HG03196 (cell line): ENCODE measurements at regions not wholly inside any gene's neighbourhood (a gene's known extent, or its start where the extent isn't known, plus 50 kb on each side); places are given as distances from the start of the nearest gene placed in this dataset.

Source experiments
- ATAC-seq: cut with Tn5 transposase; IDR thresholded peaks from one replicate; pipeline ENCODE4 v1.9.1; 2021; ENCODE audit not compliant: unreplicated experiment

DNA sequence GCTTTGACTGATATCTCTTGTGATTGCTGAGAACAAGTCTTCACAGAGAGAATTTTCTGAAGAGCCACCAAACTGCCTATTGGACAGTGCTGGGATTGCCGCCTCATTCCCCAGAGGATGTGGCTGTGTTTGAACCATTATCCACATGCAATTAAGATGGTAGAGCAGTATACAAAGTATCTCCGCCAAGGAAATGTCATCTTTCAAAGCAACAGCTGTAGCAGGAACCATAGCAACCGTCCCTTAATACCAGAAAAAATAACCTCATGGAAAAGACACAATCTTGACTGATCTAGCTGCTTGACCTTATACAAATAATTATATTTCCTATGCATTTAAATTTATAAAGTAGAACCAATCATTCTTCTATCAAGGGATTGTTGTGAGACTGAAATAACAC lies 772.6 kb upstream of the FAM98A start:
- ATAC-seq = no peak

DNA sequence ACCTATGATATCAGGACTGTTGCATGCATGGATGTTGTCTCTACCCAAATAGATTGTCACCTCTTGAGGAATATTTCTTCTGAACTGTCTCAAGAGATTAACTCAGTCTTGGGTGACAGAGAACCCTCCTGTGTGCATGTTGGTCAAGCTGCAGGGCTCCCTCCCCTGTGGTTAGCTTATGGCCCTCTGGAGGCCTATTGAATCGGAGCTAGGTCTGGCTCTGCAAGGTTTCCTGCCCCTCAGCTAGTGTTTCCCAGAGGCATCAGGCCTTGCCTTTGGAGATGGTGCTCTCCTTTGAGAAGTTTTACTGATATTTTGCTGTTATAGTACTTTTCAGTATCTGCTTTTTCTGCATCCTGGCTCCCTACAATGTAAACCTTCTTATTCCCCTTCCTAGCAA lies 769.2 kb upstream of the FAM98A start:
- no peak for ATAC-seq

DNA sequence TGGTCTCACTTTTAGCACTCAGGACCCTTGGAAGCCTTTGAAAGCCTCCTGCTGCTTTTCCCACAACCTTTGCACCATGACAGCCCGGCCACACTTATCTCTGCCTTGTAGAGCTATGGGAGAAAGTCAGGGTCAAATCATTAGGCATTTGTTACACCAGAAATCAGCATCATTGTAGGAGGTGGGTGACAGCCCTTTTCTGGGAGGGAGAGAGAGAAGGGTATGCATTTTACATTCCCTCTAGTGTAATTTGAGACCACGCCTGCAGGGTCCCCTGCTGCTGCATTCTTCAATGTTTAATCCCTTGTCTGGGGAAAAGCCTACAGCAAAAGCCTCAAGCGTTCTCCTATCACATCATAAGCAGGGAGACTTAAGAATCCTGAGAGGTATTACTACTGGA lies 766.8 kb upstream of the FAM98A start:
- no peak for ATAC-seq

DNA sequence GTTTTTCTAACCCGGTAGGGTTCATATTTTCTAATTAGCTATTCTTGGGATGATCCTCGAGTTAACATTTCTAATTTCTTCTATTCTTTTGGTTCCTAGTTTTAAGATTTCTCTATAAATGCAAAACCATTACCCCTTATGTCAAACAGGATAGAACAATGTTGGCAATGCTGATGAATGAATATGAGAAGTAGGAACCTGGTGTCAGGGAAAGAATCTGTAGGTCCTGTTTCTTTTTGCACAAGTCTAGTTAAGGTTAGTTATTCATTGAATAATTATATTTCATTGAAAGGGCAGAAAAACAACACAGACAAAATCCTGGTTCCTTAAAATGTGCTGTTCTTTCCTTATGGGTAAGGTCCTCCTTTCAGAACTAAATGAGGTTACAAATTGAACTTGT lies 766.4 kb upstream of the FAM98A start:
- ATAC-seq = no peak

DNA sequence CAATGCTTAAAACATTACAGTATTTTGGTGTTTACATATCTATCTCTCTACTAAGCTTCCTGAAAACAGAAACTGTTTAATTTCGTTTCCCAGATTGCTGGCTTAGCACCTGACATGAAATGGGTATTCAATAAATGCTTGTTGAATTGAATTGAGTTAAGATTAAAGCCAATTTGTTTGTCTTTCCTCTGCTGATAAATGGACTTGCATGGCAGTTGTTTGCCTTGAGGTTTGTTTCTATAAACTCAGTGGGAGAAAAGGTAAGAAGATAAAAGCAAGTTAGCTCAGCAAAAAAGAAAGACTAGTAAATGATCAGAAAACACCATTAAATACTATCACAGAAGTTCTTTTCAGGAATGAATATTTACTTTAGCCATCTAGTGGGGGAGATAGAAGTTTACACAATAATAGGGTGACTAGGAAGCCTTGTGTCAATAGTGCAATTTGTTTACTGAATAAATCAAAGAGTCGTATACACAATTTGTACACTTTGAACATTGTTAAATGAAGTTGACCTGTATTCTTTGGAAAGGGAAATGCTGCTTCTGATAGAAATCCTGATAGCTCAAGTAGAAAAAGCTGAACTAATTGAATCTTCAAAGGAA lies 754.5 kb upstream of the FAM98A start:
- ATAC-seq = no peak

DNA sequence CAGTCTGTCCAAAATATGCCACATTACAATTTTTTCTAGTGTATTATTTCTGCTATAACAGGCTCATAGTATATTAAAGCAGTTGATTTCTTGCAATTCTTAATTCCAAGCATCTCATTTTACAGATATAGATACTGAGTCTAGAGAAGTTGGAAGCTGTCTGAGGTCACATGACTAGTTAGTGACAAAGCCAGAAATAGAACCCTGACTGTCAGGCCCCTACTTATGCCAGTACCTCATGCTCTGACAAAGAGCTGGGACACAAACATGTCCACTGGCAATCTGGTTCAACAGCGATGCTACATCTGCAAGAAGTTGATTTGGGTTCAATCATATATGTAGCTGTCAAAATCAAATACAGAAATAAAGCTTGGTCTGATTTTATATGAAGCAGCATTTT lies 750.4 kb upstream of the FAM98A start:
- no peak for ATAC-seq

DNA sequence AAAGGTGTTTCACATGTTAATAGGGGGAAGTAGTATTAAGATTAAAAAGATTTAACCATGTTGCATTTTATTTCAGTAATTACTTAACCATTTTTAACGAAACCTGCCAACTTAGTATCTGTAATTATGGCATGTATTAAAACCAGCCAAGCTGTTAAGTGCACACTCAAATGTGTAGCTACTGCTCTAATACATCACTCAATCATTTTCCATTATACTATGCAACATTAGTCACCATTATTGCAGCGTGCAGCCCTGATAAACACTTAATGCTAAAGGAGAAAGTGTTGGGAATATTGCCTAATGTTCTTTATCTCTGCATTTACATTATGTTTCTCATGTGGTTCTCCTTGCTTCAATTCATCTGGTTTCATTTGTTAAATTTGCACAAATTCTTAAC lies 745.9 kb upstream of the FAM98A start:
- no peak for ATAC-seq

DNA sequence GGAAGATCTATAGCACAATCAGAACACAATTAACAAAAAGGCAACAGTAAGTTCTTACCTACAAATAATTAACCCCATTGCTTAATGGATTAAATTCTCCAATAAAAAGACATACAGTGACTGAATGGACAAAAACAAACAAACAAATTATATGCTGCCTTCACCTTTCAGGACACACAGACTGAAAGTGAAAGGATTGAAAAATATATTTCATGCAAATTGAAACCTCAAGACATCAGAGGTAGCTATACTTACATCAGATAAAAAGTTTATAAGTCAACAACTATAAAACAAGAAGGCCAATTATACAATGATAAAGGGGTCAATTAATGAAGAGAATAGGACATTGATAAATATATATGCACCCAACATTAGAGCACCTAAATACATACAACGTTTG lies 741.2 kb upstream of the FAM98A start:
- ATAC-seq = no peak

DNA sequence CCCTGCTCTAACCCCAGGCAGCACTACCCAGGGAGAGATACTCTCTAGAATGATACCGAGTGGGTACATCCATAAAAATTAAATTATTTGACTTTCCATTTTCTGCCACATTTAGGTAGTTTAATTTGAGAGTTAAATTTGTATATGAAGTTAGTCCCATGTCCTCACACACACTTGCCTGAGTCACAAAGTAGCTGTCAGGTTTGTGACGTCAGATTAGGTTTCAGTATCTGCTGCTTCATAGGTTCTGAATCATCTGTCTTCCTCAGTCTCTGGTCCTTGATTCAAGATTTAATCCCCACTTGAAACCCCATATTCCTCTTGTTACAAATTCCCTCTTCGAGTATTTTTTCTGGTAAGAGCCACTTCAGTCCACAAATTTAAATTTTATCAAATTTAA lies 738.6 kb upstream of the FAM98A start:
- no peak for ATAC-seq

DNA sequence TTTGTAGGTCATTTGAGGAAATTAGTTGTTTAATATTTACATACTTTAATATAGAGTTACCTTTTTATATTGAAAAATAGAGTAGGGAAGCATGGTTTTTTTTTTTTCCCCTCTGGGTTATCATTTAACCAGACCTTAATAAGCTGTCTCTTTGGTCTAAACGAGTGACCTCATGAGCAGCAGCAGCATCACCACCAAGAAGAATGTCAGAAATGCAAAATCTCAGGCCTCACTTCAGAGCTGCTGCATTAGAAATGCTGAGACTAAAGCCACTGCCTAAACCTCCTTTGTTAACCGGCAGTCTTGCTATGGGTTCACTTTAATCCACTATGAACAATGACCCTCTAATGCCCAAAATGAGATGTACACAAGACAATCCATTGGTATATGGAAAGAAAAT lies 733.7 kb upstream of the FAM98A start:
- no peak for ATAC-seq

DNA sequence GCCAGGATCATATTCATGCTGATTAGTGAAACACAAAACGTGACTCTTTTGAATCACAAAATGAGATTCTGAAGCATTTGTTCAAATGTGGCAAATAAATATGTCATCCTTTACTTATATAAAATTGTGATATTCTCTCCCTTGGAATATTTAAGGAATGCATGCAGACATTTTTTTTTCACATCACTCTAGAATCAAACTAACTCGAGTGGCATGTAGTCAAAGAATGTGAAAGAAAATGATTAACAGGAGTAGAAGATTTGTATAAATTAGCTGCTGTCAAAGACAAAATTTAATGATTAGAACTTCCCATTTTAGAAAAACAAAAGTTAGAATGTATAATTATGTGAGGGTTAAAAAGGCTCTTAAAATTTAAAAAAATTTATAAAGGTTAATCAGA lies 721.0 kb upstream of the FAM98A start:
- no peak for ATAC-seq

DNA sequence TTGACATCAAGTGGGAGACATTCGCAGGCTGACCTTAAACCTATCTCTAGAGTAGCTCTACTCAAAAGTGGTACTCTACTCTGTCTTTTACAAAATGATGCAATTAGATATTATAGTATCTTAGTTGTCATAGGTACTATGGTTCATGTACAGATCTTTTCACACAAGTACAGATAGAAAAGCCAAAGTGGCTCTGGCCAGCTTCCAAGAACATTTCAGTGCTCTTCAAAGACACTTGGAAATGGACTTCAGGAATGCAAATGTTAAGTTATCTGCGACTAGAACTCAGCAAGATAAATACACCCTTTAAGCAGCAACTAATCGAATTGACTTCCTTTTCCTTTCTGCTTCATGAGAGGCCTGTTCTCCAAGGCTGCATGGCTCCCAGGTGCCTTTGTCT lies 718.7 kb upstream of the FAM98A start:
- no peak for ATAC-seq

DNA sequence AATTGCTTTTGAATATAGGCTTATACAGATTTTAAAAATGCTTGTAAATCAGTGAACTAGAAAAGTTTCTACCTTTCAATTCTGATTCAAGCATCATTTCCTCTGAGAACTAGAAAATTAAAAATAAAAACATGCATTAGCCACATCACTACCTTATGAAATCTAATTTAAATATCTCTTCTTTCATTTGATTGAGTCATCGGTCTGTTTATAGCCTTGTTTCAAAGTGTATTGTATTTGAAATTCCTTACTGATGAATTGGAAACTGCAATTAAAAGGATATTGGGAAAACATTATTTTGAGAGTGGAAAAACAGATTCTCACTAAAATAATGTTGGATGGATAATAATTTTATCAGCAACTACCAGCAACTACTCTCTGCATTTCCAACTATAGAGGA lies 717.7 kb upstream of the FAM98A start:
- no peak for ATAC-seq

DNA sequence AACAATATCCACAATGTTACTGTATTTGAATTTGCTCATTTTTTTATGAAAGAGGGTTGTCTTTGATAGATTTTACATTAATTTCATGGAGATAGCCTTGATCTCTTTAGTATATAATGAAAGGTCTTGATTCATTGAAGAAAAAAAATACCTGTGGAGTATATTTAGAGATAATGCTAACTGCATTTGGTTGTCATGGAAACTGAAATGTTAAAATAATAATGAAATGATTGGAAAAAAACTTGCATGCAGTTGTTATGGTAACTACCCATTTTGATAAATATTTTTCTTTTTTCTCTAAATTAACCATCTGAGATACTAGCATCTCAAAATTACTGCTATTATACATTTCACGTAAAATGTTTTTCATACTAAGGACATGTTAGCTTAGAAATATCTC lies 712.7 kb upstream of the FAM98A start:
- ATAC-seq = no peak

DNA sequence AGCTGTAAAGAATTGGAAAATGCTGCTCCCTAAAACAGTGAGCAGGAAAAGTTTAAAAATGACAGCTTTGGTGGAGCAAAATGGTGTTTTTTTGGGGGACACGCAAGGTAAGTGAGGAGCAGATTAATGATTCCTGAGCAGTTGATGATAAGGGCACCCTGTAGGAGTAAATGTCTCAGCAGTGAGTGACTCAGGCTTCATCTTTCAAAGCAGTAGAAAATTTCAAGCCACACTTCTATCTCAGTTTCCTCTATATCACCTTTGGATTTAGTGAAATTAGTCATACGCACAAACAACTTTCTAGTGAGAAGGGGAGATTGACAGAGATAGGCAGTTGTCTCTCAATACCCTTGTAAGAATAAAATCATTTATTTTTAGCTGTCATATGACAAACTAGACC lies 709.0 kb upstream of the FAM98A start:
- no peak for ATAC-seq

DNA sequence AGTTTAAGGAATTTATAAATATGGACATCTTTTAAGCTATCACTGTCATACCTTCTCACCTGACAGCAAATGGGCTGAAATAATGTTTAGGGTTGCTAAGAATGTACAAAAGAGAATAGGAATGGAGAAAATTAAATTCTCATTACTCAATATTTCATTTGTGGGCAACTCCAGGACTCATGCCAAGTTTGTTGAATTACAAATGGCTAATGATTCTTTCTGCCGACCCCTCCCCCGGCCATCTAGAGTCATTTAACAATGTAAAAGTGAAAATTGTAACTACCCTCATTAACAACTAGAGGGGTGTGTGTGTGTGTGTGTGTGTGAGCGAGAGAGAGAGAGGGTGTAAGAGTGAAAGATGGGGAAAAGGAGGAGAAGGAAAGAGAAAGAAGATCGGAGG lies 708.5 kb upstream of the FAM98A start:
- no peak for ATAC-seq

DNA sequence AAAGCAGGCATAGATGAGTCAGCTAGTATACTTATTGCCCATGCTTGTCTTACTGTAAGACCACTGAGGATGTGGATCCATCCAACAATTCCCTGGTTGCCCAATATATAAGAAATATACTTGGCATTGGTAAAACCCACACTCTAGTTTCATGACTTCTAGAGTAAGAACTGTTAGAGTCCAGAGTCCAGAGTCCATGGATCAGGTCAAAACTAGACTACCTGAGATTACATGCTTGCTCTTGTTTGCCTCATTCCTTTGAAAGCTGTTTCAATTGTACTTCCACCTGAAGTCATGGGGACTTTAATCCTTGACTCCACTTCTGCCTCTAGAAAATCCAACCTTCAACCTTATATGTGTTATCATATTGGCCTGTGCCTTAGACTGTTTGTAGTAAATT lies 707.6 kb upstream of the FAM98A start:
- ATAC-seq = no peak

DNA sequence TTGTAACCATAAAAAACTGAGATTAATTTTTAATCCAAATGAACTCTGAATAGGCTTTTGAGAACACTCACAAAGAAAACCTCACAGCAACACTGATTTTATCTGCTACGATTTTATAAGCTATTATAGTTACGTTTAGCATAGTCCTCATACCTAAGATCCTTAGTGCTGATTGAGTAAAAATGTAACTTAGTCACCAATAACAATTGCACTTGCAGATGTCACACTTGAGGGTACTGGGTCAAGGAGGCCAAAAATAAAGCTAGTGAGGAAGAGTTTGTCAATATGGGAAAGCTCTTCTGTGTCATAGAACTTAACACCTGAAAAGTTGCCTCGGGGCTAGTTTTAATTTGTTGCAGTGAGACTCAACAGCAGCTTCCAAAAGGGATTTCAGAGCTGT lies 706.5 kb upstream of the FAM98A start:
- ATAC-seq = no peak

DNA sequence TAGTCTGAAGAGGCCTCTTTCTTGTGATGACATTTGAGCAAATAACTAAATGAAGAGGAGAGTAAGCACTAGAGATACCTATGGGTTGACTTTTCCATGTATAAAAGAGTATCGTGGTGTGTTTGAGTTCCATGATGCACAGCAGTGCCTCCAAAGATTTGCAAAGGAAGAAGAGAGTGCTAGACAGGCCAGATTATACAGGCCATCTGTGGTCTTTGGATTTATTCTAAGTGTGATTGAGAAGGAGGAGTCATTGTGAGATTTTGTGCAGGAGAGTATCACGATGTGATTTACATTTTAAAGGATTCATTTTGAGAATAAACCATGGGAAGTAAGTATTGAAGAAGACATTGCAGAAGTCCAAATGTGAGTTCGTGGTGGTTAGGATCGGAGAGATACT lies 695.9 kb upstream of the FAM98A start:
- ATAC-seq = no peak

DNA sequence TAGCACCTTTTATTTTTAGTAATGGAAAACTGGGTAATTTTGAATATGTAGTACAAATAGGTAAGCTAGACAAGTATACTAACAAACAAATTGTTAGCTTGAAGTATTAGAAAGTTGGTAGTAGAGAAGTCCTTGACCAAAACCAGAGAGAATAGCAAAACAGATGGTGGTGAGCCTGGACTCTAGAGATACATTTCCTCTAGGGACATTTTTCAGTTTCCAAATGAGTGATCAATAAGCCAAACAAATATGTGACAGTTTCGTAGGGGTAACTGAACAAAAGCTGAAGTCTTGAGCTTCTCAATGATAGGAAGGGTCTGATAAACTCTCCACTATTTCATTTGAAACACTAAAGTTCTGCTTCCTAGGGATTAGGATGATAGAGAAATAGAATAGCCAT lies 692.0 kb upstream of the FAM98A start:
- ATAC-seq = peak; percentile 89

DNA sequence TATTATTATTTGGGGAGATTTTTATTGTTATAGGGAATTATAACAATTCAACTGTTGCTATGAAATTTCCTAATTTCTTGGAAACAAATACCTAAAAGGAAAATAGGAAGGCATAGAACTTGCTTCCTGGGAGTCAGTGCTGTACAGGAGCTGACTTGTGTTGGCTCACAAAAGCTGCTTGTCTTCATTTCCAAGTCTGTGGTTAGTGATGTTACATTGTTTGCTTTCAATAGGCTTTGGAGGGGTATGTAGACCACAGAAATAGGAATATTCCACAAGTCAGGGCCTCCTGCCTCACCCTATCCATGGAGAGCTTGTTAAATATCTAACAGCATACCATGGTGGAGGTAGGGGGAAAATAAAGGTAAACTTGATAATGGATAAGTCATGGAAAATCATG lies 688.9 kb upstream of the FAM98A start:
- no peak for ATAC-seq

DNA sequence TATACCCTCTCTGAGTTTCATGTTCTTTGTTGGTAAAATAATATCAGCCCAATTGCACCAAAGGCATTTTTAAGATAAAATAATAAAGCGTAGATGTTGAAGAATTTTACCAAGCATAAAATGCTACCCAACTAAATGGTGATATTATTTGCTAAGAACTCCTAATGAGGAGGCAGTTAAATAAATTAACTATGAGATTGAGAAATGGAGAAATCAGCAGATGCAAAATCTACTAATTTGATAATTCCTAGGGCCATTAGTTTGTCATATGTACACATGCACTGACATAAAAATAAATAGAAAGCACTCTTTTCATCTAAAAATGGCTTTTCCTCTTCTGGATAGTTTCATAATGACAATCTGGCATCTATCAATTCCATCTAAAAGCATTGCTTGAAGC lies 681.5 kb upstream of the FAM98A start:
- no peak for ATAC-seq

DNA sequence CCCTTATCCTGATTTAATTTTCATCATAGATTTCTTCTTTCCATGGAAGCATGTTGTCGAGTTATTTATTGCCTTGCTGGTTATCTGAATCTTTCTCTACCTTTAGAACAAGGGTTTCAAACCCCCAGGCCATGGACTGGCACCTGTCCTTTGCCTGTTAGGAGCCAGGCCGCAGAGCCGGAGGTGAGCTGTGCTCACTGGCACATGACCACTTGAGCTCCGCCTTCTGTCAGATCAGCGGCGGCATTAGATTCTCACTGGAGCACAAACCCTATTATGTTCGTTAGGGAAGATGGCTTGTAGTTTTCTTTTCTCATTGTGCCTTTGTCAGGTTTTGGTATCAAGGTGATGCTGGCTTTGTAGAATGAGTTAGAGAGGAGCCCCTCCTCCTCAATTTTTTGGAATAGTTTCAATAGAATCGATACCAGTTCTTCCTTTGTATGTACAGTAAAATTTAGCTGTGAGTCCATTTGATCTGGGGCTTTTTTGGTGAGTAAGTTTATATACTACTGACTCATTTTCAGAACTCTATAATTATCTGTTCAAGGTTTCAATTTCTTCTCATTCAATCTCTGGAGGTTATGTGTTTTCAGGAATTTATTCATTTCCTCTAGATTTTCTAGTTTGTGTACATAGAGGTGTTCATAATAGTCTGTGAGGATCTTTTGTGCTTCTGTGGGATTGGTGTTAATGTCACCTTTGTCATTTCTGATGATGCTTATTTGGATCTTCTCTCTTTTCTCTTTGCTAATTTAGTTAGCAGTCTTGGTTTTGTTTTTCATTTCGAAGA lies 668.0 kb upstream of the FAM98A start:
- peak; percentile 90 for ATAC-seq
